ENCODE measurements at regions not wholly inside any gene's neighbourhood (a gene's known extent, or its start where the extent isn't known, plus 50 kb on each side); places are given as distances from the start of the nearest gene placed in this dataset.

- Histone ChIP-seq H3K27ac (ENCODE audit: low read depth, low read length) (no peak overlapping the region), H3K9ac (ENCODE audit: low read length) (no peak overlapping the region), H3K27me3 (ENCODE audit: insufficient read depth, low read length) (no peaks in the 10 kb centered on the region), H3K4me3 (ENCODE audit: insufficient read depth, low read depth, low read length) (no peak overlapping the region), H3K36me3 (ENCODE audit: insufficient read depth, low read length) (no peaks in the 10 kb centered on the region), H3K4me1 (ENCODE audit: insufficient read depth, low read length) (peaks cover 13% of the 10 kb centered on the region), H2AFZ (ENCODE audit: low read depth, low read length) (no peak overlapping the region), H4K20me1 (ENCODE audit: insufficient read depth, low read length) (no peaks in the 10 kb centered on the region), H3K9me3 (ENCODE audit: insufficient read depth, low read depth, low read length) (no peaks in the 10 kb centered on the region), H3K4me2 (ENCODE audit: low read length) (no peak overlapping the region), H3K79me2 (ENCODE audit: insufficient read depth, low read length) (no peaks in the 10 kb centered on the region)
- FAIRE-seq (no peak), DNase-seq (ENCODE audit: low read depth) (no peak)
- Mint-ChIP-seq H3K9me3 (ENCODE audit: unreplicated experiment) (no peaks in the 10 kb centered on the region), H3K4me3 (ENCODE audit: unreplicated experiment) (no peak overlapping the region), H3K36me3 (ENCODE audit: low read depth, unreplicated experiment) (no peaks in the 10 kb centered on the region), H3K4me1 (ENCODE audit: low read depth, unreplicated experiment) (peaks cover 2% of the 10 kb centered on the region), H3K27ac (ENCODE audit: unreplicated experiment) (no peak overlapping the region), H3K27me3 (ENCODE audit: low read depth, unreplicated experiment) (no peaks in the 10 kb centered on the region)
- TF ChIP-seq, protein P1, sequence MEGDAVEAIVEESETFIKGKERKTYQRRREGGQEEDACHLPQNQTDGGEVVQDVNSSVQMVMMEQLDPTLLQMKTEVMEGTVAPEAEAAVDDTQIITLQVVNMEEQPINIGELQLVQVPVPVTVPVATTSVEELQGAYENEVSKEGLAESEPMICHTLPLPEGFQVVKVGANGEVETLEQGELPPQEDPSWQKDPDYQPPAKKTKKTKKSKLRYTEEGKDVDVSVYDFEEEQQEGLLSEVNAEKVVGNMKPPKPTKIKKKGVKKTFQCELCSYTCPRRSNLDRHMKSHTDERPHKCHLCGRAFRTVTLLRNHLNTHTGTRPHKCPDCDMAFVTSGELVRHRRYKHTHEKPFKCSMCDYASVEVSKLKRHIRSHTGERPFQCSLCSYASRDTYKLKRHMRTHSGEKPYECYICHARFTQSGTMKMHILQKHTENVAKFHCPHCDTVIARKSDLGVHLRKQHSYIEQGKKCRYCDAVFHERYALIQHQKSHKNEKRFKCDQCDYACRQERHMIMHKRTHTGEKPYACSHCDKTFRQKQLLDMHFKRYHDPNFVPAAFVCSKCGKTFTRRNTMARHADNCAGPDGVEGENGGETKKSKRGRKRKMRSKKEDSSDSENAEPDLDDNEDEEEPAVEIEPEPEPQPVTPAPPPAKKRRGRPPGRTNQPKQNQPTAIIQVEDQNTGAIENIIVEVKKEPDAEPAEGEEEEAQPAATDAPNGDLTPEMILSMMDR (IDR thresholded peaks at IDR 0.05; ENCODE audit: insufficient read depth, low read depth, low read length): no peak
- no peak for TF ChIP-seq EZH2 (IDR thresholded peaks at IDR 0.05; ENCODE audit: insufficient read depth, low read length)
These were observed 356.9 kb upstream of the MARCKS start for GRCh38 chr6:113500221-113500620.

DNA sequence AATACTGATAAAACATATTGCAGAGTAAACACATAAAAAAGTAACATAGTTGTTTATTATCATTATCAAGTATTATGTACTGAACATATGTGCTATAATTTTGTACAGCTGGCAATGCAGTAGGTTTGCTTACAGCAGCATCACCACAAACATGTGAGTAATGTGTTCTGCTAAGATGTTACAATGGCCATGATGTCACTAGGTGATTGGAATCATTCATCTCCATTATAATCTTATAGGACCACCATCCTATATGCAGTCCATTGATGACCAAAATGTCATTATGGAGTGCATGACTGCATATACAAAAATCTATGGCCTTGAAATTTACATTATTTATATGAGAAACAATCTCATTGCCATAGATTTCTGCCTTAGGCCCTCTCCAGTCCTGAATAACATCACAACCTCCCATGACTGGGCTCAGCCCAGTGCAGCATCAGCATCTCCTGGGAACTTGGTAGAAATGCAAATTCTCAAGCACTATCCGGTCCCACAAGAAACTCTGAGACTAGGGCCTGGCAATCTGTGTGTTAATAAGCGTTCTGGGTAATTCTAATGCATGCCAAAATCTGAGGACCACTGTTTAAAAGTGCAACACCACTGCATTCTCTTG, 352.0 kb upstream of the MARCKS start:
- Mint-ChIP-seq H3K9me3 (ENCODE audit: unreplicated experiment) (peaks cover 1% of the 10 kb centered on the region), H3K27me3 (ENCODE audit: low read depth, unreplicated experiment) (no peaks in the 10 kb centered on the region), H3K27ac (ENCODE audit: unreplicated experiment) (no peak overlapping the region), H3K36me3 (ENCODE audit: low read depth, unreplicated experiment) (no peaks in the 10 kb centered on the region), H3K4me1 (ENCODE audit: low read depth, unreplicated experiment) (no peaks in the 10 kb centered on the region), H3K4me3 (ENCODE audit: unreplicated experiment) (no peak overlapping the region)
- no peak overlapping the region for H3K4me3 ChIP-seq (ENCODE audit: insufficient read depth, low read depth, low read length)
- DNase-seq (ENCODE audit: low read depth): no peak
- H3K4me2 ChIP-seq (ENCODE audit: low read length): no peak overlapping the region
- no peaks in the 10 kb centered on the region for H3K4me1 ChIP-seq (ENCODE audit: insufficient read depth, low read length)
- H3K79me2 ChIP-seq (ENCODE audit: insufficient read depth, low read length): no peaks in the 10 kb centered on the region
- FAIRE-seq: no peak
- H3K27me3 ChIP-seq (ENCODE audit: insufficient read depth, low read length): no peaks in the 10 kb centered on the region
- H4K20me1 ChIP-seq (ENCODE audit: insufficient read depth, low read length): no peaks in the 10 kb centered on the region
- H3K36me3 ChIP-seq (ENCODE audit: insufficient read depth, low read length): no peaks in the 10 kb centered on the region
- H3K9ac ChIP-seq (ENCODE audit: low read length): no peak overlapping the region
- H2AFZ ChIP-seq (ENCODE audit: low read depth, low read length): no peak overlapping the region
- no peak overlapping the region for H3K27ac ChIP-seq (ENCODE audit: low read depth, low read length)
- no peak for TF ChIP-seq EZH2 (IDR thresholded peaks at IDR 0.05; ENCODE audit: insufficient read depth, low read length)
- TF ChIP-seq, protein P1 (IDR thresholded peaks at IDR 0.05; ENCODE audit: insufficient read depth, low read depth, low read length): no peak
- no peaks in the 10 kb centered on the region for H3K9me3 ChIP-seq (ENCODE audit: insufficient read depth, low read depth, low read length)

GRCh38 chr6:113508249-113508648, 348.9 kb upstream of the MARCKS start:
- Mint-ChIP-seq H3K4me3 (ENCODE audit: unreplicated experiment) (no peak overlapping the region), H3K27me3 (ENCODE audit: low read depth, unreplicated experiment) (no peaks in the 10 kb centered on the region), H3K9me3 (ENCODE audit: unreplicated experiment) (peaks cover 1% of the 10 kb centered on the region), H3K27ac (ENCODE audit: unreplicated experiment) (no peak overlapping the region), H3K4me1 (ENCODE audit: low read depth, unreplicated experiment) (no peaks in the 10 kb centered on the region), H3K36me3 (ENCODE audit: low read depth, unreplicated experiment) (no peaks in the 10 kb centered on the region)
- Histone ChIP-seq H4K20me1 (ENCODE audit: insufficient read depth, low read length) (no peaks in the 10 kb centered on the region), H3K4me1 (ENCODE audit: insufficient read depth, low read length) (no peaks in the 10 kb centered on the region), H3K9ac (ENCODE audit: low read length) (no peak overlapping the region), H3K9me3 (ENCODE audit: insufficient read depth, low read depth, low read length) (no peaks in the 10 kb centered on the region), H3K36me3 (ENCODE audit: insufficient read depth, low read length) (no peaks in the 10 kb centered on the region), H3K27me3 (ENCODE audit: insufficient read depth, low read length) (no peaks in the 10 kb centered on the region), H3K4me3 (ENCODE audit: insufficient read depth, low read depth, low read length) (no peak overlapping the region), H3K4me2 (ENCODE audit: low read length) (no peak overlapping the region), H2AFZ (ENCODE audit: low read depth, low read length) (no peak overlapping the region), H3K27ac (ENCODE audit: low read depth, low read length) (no peak overlapping the region), H3K79me2 (ENCODE audit: insufficient read depth, low read length) (no peaks in the 10 kb centered on the region)
- FAIRE-seq: no peak
- TF ChIP-seq EZH2 (IDR thresholded peaks at IDR 0.05; ENCODE audit: insufficient read depth, low read length): no peak
- TF ChIP-seq, protein P1 (IDR thresholded peaks at IDR 0.05; ENCODE audit: insufficient read depth, low read depth, low read length): no peak
- no peak for DNase-seq (ENCODE audit: low read depth)
